ENCODE measurements at regions not wholly inside any gene's neighbourhood (a gene's known extent, or its start where the extent isn't known, plus 50 kb on each side); places are given as distances from the start of the nearest gene placed in this dataset.

- Histone ChIP-seq H3K4me1 (ENCODE audit: control insufficient read depth, low read length) (no peaks in the 10 kb centered on the region), H3K36me3 (ENCODE audit: control insufficient read depth, low read length) (no peaks in the 10 kb centered on the region), H3K27me3 (ENCODE audit: control insufficient read depth, low read length) (peaks cover 2% of the 10 kb centered on the region; the same call in 1 of the 2 replicates), H3K27ac (ENCODE audit: low read depth, low read length) (no peak overlapping the region), H3K4me2 (ENCODE audit: low read length) (no peak overlapping the region), H4K20me1 (ENCODE audit: control insufficient read depth, insufficient read depth, low read depth, low read length) (no peaks in the 10 kb centered on the region), H3K79me2 (ENCODE audit: control insufficient read depth, low read length) (no peaks in the 10 kb centered on the region), H3K9me2 (replicated peaks; ENCODE audit: control insufficient read depth, low read length) (no peaks in the 10 kb centered on the region), H3F3A (ENCODE audit: control insufficient read depth, insufficient read depth) (no peaks in the 10 kb centered on the region), H3K9me3 (ENCODE audit: control insufficient read depth, insufficient read depth, low read length) (no peaks in the 10 kb centered on the region), H3K4me3 (ENCODE audit: low read length) (no peak overlapping the region)
- no peak for TF ChIP-seq CTCF (IDR thresholded peaks at IDR 0.05; ENCODE audit: low read depth, low read length, poor library complexity, severe bottlenecking)
- no peak for TF ChIP-seq EZH2phosphoT487 (IDR thresholded peaks at IDR 0.05; ENCODE audit: borderline replicate concordance, low read length)
Measured at GRCh38 chr17:59451706-59452105, 113.7 kb upstream of the DHX40 start.

- H3K9me2 ChIP-seq (replicated peaks; ENCODE audit: control insufficient read depth, low read length): no peaks in the 10 kb centered on the region
- H3F3A ChIP-seq (ENCODE audit: control insufficient read depth, insufficient read depth): no peaks in the 10 kb centered on the region
- no peaks in the 10 kb centered on the region for H3K4me1 ChIP-seq (ENCODE audit: control insufficient read depth, low read length)
- H3K4me3 ChIP-seq (ENCODE audit: low read length): no peak overlapping the region
- peaks cover 5% of the 10 kb centered on the region; the same call in 1 of the 2 replicates for H3K27me3 ChIP-seq (ENCODE audit: control insufficient read depth, low read length)
- no peak overlapping the region for H3K4me2 ChIP-seq (ENCODE audit: low read length)
- no peak overlapping the region for H3K27ac ChIP-seq (ENCODE audit: low read depth, low read length)
- no peaks in the 10 kb centered on the region for H4K20me1 ChIP-seq (ENCODE audit: control insufficient read depth, insufficient read depth, low read depth, low read length)
- no peaks in the 10 kb centered on the region for H3K79me2 ChIP-seq (ENCODE audit: control insufficient read depth, low read length)
- TF ChIP-seq CTCF (IDR thresholded peaks at IDR 0.05; ENCODE audit: low read depth, low read length, poor library complexity, severe bottlenecking) (no peak), EZH2phosphoT487 (IDR thresholded peaks at IDR 0.05; ENCODE audit: borderline replicate concordance, low read length) (no peak)
- no peaks in the 10 kb centered on the region for H3K9me3 ChIP-seq (ENCODE audit: control insufficient read depth, insufficient read depth, low read length)
- no peaks in the 10 kb centered on the region for H3K36me3 ChIP-seq (ENCODE audit: control insufficient read depth, low read length)
Measured at GRCh38 chr17:59454633-59455105, 110.7 kb upstream of the DHX40 start.

DNA sequence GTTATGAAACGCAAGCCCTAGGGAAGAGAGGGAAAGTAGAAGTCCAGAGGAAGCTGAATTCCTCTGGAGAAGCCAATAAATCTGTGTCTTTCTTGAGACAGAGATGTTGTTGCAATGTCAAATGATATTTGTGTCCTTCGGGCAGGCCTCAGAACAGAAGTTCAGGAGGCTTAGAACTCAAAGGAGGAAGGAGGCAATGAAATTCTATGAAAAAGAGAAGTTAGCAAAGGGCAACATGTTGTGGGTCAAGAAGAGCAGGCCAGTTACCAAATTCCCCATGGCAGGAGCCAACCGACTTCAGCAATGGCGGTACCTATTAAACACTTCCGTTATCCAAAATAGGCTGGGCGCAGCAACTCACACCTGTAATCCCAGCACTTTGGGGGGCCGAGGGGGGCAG, 109.0 kb upstream of the DHX40 start:
- H3K27ac ChIP-seq (ENCODE audit: low read depth, low read length): no peak overlapping the region
- no peaks in the 10 kb centered on the region for H3K9me2 ChIP-seq (replicated peaks; ENCODE audit: control insufficient read depth, low read length)
- no peaks in the 10 kb centered on the region for H3K79me2 ChIP-seq (ENCODE audit: control insufficient read depth, low read length)
- no peak for TF ChIP-seq EZH2phosphoT487 (IDR thresholded peaks at IDR 0.05; ENCODE audit: borderline replicate concordance, low read length)
- no peak for TF ChIP-seq CTCF (IDR thresholded peaks at IDR 0.05; ENCODE audit: low read depth, low read length, poor library complexity, severe bottlenecking)
- no peak overlapping the region for H3K4me3 ChIP-seq (ENCODE audit: low read length)
- H3K36me3 ChIP-seq (ENCODE audit: control insufficient read depth, low read length): no peaks in the 10 kb centered on the region
- H3K4me1 ChIP-seq (ENCODE audit: control insufficient read depth, low read length): no peaks in the 10 kb centered on the region
- H4K20me1 ChIP-seq (ENCODE audit: control insufficient read depth, insufficient read depth, low read depth, low read length): no peaks in the 10 kb centered on the region
- no peak overlapping the region for H3K4me2 ChIP-seq (ENCODE audit: low read length)
- H3K9me3 ChIP-seq (ENCODE audit: control insufficient read depth, insufficient read depth, low read length): no peaks in the 10 kb centered on the region
- peaks cover 6% of the 10 kb centered on the region; the same call in 1 of the 2 replicates for H3K27me3 ChIP-seq (ENCODE audit: control insufficient read depth, low read length)
- no peaks in the 10 kb centered on the region for H3F3A ChIP-seq (ENCODE audit: control insufficient read depth, insufficient read depth)
